ENCODE measurements at regions not wholly inside any gene's neighbourhood (a gene's known extent, or its start where the extent isn't known, plus 50 kb on each side); places are given as distances from the start of the nearest gene placed in this dataset.

GRCh38 chr4:152221816-152222516 is 313.9 kb downstream of the FBXW7 start:
- TF ChIP-seq POLR2AphosphoS5 (IDR thresholded peaks at IDR 0.05), result no peak
- no peak for TF ChIP-seq CTCF (IDR thresholded peaks at IDR 0.05)
- TF ChIP-seq EP300 (IDR thresholded peaks at IDR 0.05), result no peak
- TF ChIP-seq POLR2A (IDR thresholded peaks at IDR 0.05), result no peak

Data from upper lobe of left lung (tissue), 4 donors.